PFSK-1 (cell line): ENCODE measurements at regions not wholly inside any gene's neighbourhood (a gene's known extent, or its start where the extent isn't known, plus 50 kb on each side); places are given as distances from the start of the nearest gene placed in this dataset.

Experiments used
- FOXP2 ChIP-seq: optimal IDR thresholded peaks from 2 replicates; pipeline ENCODE3; 2011; ENCODE audit warnings: borderline replicate concordance, control low read depth, inconsistent platforms; ENCODE audit not compliant: insufficient read depth; ENCODE audit errors: extremely low read length, extremely low read depth
- POLR2AphosphoS5 ChIP-seq: IDR thresholded peaks from 2 replicates; pipeline ENCODE4 v1.6.1; 2012; ENCODE audit warnings: low read depth, mild to moderate bottlenecking, control low read depth, low read length, moderate library complexity
- REST ChIP-seq, 2 experiments: IDR thresholded peaks; 2 replicates each; pipeline versions ENCODE4 v1.6.1 to v1.8.0; 2011 to 2012; ENCODE audit warnings: low read depth in 2 of 2, low read length in 2 of 2, control low read depth in 1 of 2, inconsistent platforms in 1 of 2, mild to moderate bottlenecking in 1 of 2, moderate library complexity in 1 of 2; ENCODE audit not compliant: insufficient read depth in 1 of 2
- SIN3A ChIP-seq: IDR thresholded peaks from 2 replicates; pipeline ENCODE4 v1.6.1; 2012; ENCODE audit warnings: mild to moderate bottlenecking, low read length, moderate library complexity, borderline replicate concordance; ENCODE audit not compliant: insufficient read depth

- TF ChIP-seq POLR2AphosphoS5: no peak
- TF ChIP-seq SIN3A: no peak
- TF ChIP-seq REST (IDR thresholded peaks at IDR 0.05; ENCODE audit: insufficient read depth in 1 of 2, low read depth in 2 of 2, low read length in 2 of 2): no peak
- no peak for TF ChIP-seq FOXP2
Observed at GRCh38 chr4:179597301-179597700, 2155.1 kb upstream of the AGA start.
